HG02798 (cell line): ENCODE measurements at regions not wholly inside any gene's neighbourhood (a gene's known extent, or its start where the extent isn't known, plus 50 kb on each side); places are given as distances from the start of the nearest gene placed in this dataset.

Source experiments
- ATAC-seq: cut with Tn5 transposase; IDR thresholded peaks from one replicate; pipeline ENCODE4 v1.9.1; 2021; ENCODE audit warnings: mild to moderate bottlenecking; ENCODE audit not compliant: unreplicated experiment, poor library complexity

GRCh38 chr3:153693207-153693606 is 428.0 kb upstream of the ARHGEF26 start:
- no peak for ATAC-seq

- no peak for ATAC-seq
Measured at GRCh38 chr3:153702106-153702505, 419.1 kb upstream of the ARHGEF26 start.

GRCh38 chr3:153704115-153704514 is 417.1 kb upstream of the ARHGEF26 start:
- ATAC-seq: no peak

GRCh38 chr3:153706706-153707105 is 414.5 kb upstream of the ARHGEF26 start:
- ATAC-seq: no peak

GRCh38 chr3:153714016-153714415 is 407.2 kb upstream of the ARHGEF26 start:
- no peak for ATAC-seq

GRCh38 chr3:153714588-153715290 is 406.5 kb upstream of the ARHGEF26 start:
- ATAC-seq: no peak

- no peak for ATAC-seq
Measured at GRCh38 chr3:153722157-153722556, 399.0 kb upstream of the ARHGEF26 start.

GRCh38 chr3:153731071-153731470 is 390.1 kb upstream of the ARHGEF26 start:
- ATAC-seq: no peak

GRCh38 chr3:153734777-153735551 is 386.2 kb upstream of the ARHGEF26 start:
- no peak for ATAC-seq

- no peak for ATAC-seq
Measured at GRCh38 chr3:153740109-153740508, 381.1 kb upstream of the ARHGEF26 start.

GRCh38 chr3:153744889-153745288 is 376.3 kb upstream of the ARHGEF26 start:
- ATAC-seq: no peak

GRCh38 chr3:153746211-153746610 is 375.0 kb upstream of the ARHGEF26 start:
- ATAC-seq: no peak

GRCh38 chr3:153749070-153749610 is 372.1 kb upstream of the ARHGEF26 start:
- ATAC-seq: no peak

GRCh38 chr3:153752405-153753027 is 368.7 kb upstream of the ARHGEF26 start:
- no peak for ATAC-seq

GRCh38 chr3:153753035-153753434 is 368.2 kb upstream of the ARHGEF26 start:
- no peak for ATAC-seq

- ATAC-seq: no peak
Measured at GRCh38 chr3:153756816-153757215, 364.4 kb upstream of the ARHGEF26 start.

- ATAC-seq: no peak
Measured at GRCh38 chr3:153757839-153758238, 363.4 kb upstream of the ARHGEF26 start.

GRCh38 chr3:153760948-153761347 is 360.2 kb upstream of the ARHGEF26 start:
- ATAC-seq: no peak

GRCh38 chr3:153762411-153763235 is 358.6 kb upstream of the ARHGEF26 start:
- no peak for ATAC-seq
